ENCODE measurements at regions not wholly inside any gene's neighbourhood (a gene's known extent, or its start where the extent isn't known, plus 50 kb on each side); places are given as distances from the start of the nearest gene placed in this dataset.

GRCh38 chr2:188903740-188904139, 70.4 kb upstream of the COL3A1 start:
- TF ChIP-seq, protein P1, sequence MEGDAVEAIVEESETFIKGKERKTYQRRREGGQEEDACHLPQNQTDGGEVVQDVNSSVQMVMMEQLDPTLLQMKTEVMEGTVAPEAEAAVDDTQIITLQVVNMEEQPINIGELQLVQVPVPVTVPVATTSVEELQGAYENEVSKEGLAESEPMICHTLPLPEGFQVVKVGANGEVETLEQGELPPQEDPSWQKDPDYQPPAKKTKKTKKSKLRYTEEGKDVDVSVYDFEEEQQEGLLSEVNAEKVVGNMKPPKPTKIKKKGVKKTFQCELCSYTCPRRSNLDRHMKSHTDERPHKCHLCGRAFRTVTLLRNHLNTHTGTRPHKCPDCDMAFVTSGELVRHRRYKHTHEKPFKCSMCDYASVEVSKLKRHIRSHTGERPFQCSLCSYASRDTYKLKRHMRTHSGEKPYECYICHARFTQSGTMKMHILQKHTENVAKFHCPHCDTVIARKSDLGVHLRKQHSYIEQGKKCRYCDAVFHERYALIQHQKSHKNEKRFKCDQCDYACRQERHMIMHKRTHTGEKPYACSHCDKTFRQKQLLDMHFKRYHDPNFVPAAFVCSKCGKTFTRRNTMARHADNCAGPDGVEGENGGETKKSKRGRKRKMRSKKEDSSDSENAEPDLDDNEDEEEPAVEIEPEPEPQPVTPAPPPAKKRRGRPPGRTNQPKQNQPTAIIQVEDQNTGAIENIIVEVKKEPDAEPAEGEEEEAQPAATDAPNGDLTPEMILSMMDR (IDR thresholded peaks at IDR 0.05), result no peak
- TF ChIP-seq POLR2A (IDR thresholded peaks at IDR 0.05), result no peak

All from testis (tissue), 2 donors.